ENCODE measurements at regions not wholly inside any gene's neighbourhood (a gene's known extent, or its start where the extent isn't known, plus 50 kb on each side); places are given as distances from the start of the nearest gene placed in this dataset.

DNA sequence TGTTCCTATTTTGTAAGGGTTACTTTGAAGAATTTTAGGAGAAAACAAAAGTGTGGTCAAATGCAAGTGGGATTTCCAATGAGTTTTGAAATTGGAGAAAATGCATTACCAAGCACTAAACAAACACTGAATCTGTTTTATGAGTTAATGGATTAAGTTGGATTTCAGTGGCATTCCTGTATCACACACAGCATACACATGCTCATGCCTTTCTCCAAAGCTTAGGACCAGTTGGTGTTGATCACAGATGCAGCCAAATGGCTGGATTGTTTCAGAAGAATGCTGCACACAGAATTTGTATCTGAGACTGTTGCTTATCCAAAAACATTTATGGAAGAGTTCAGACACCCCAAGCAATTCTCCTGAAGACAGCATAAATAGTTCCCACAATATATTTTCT lies 611.1 kb downstream of the ACTL7B start:
- TF ChIP-seq, protein P1, sequence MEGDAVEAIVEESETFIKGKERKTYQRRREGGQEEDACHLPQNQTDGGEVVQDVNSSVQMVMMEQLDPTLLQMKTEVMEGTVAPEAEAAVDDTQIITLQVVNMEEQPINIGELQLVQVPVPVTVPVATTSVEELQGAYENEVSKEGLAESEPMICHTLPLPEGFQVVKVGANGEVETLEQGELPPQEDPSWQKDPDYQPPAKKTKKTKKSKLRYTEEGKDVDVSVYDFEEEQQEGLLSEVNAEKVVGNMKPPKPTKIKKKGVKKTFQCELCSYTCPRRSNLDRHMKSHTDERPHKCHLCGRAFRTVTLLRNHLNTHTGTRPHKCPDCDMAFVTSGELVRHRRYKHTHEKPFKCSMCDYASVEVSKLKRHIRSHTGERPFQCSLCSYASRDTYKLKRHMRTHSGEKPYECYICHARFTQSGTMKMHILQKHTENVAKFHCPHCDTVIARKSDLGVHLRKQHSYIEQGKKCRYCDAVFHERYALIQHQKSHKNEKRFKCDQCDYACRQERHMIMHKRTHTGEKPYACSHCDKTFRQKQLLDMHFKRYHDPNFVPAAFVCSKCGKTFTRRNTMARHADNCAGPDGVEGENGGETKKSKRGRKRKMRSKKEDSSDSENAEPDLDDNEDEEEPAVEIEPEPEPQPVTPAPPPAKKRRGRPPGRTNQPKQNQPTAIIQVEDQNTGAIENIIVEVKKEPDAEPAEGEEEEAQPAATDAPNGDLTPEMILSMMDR (IDR thresholded peaks at IDR 0.05; ENCODE audit: borderline replicate concordance, control extremely low read depth, extremely low read depth, insufficient read depth, missing control alignments) = no peak
- no peak for DNase-seq (ENCODE audit: low spot score)
- in situ Hi-C loops (cut with MboI; ENCODE audit: low sequenced_read_pairs, unreplicated experiment) = no loop called here

DNA sequence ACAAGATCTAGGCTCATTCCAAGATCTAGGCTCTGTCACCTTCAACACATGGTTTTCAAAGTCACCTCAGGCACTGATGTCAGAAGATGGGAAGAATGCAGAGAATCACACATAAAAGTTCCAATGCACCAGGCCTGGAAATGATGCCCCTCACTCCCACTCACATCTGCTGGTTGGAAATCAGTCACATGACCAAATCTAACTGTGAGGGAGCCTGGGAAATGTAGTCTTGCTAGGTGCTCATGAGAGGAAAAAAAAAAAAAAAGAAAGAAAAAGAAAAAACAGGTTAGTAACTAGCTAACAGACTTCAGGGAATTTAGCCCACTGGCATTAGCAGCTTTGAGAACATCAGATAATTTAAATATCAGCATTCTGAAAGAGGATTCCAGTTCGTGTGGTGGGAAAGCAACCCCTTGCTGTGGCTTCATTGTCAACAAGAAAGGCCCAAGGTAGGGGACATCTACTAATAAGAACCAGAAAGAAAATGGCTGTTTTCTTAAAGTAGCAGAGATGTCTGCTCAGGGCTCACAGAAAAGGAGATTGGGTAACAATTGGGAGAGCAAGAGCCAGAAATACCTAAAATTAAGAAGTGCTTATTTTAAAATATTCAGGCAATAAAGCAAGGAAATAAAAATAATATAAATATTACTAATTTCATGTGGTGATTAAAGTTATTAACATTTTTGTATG lies 614.3 kb downstream of the ACTL7B start:
- TF ChIP-seq, protein P1 (IDR thresholded peaks at IDR 0.05; ENCODE audit: borderline replicate concordance, control extremely low read depth, extremely low read depth, insufficient read depth, missing control alignments) = no peak
- in situ Hi-C loops (cut with MboI; ENCODE audit: low sequenced_read_pairs, unreplicated experiment) = no loop called here
- no peak for DNase-seq (ENCODE audit: low spot score)

DNA sequence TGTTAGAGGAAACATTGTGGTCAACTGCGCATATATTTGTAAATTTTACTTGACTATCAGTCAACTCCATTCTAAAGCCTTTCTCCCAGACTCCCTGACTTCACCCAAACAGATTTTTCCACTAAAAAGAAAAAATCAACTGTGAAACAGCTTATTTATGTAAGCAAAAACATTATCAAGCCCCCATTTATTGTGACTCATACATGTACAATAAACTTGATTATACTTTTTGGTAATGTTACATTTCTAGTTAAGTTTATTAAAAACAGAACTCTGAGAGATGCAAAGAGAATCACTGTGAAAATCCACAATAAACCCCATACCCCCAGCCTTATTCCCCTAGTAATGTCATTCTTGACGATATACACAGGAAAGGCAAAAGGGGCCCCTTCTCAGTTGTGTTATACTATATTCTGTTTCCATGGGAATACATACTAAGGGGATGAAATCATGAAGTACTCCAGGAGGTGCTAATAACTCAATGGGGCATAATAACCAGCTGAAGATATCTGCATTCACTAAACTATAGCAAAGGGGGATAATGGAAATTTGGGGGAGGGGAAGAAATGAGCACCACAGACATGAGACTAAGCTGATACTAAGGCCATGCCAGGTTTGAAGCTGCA lies 616.0 kb downstream of the ACTL7B start:
- in situ Hi-C loops (cut with MboI; ENCODE audit: low sequenced_read_pairs, unreplicated experiment) = no loop called here
- no peak for DNase-seq (ENCODE audit: low spot score)
- TF ChIP-seq, protein P1 (IDR thresholded peaks at IDR 0.05; ENCODE audit: borderline replicate concordance, control extremely low read depth, extremely low read depth, insufficient read depth, missing control alignments) = no peak

DNA sequence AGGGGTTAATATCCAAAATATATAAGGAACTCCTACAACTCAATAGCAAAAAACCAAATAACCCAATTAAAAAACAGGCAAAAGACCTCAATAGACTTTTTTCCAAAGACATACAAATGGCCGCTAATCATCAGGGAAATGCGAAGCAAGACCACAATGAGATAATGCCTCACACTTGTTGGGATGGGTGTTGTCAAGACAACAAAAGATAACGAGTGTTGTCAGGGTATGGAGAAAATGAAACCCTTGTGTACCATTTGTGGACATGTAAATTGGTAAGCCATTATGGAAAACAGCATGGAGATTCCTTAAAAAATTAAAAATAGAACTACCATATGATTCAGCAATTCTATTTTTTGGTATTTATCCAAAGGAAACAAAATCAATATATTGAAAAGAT lies 620.2 kb downstream of the ACTL7B start:
- in situ Hi-C loops (cut with MboI; ENCODE audit: low sequenced_read_pairs, unreplicated experiment) = no loop called here
- no peak for DNase-seq (ENCODE audit: low spot score)
- TF ChIP-seq, protein P1 (IDR thresholded peaks at IDR 0.05; ENCODE audit: borderline replicate concordance, control extremely low read depth, extremely low read depth, insufficient read depth, missing control alignments) = no peak

DNA sequence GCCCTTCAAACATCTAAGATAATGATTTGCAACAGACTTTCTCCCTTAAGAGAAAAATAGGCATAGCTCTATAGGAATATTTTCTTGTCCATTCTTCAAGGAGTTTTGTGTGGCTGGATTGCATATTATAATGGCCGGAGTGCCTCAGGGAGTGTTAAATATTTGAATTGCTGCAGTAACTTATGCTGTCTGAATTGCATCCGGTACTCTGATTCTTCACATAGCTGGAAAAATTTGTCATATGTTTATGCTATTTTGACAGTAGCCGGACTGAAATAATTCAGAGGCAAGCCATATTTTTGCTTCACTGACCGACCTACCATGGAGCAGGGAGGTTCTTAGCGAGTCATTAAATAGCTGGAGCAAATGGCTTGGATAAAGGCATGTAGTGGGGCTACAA lies 621.0 kb downstream of the ACTL7B start:
- TF ChIP-seq, protein P1 (IDR thresholded peaks at IDR 0.05; ENCODE audit: borderline replicate concordance, control extremely low read depth, extremely low read depth, insufficient read depth, missing control alignments) = no peak
- DNase-seq (ENCODE audit: low spot score) = no peak
- in situ Hi-C loops (cut with MboI; ENCODE audit: low sequenced_read_pairs, unreplicated experiment) = no loop called here

DNA sequence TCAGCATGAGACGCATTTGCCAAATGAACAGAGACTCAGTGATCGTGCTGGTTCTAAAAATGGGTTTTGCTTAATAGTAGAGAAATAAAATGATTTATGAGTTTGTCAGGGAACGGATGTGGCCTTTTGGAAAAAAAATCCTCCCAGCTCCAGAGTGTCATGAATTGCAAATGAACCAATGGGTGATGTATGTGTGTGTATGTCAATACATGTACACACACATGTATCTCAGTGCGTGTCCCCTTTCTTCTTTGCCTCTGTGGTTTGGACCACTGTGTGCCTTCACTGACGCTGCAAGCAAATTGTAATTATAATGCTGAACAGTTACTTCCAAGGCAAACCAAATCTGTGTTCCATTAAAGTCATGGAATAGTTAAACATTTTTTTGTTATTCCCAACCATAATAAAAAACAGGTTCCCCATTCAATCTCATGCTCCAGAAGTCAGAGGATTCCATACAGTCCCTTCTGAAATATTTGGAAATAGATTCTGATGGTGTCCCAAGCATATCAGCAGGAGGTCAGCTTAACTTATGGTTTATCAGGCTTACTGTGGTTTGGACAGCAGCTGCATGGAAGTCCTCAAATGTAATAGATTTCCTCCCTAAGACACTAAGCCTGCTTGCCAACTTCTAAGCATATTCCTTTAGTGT lies 630.5 kb downstream of the ACTL7B start:
- in situ Hi-C loops (cut with MboI; ENCODE audit: low sequenced_read_pairs, unreplicated experiment) = no loop called here
- TF ChIP-seq, protein P1 (IDR thresholded peaks at IDR 0.05; ENCODE audit: borderline replicate concordance, control extremely low read depth, extremely low read depth, insufficient read depth, missing control alignments) = no peak
- no peak for DNase-seq (ENCODE audit: low spot score)
